Keratinocyte (primary cell): ENCODE measurements at regions not wholly inside any gene's neighbourhood (a gene's known extent, or its start where the extent isn't known, plus 50 kb on each side); places are given as distances from the start of the nearest gene placed in this dataset.

Source experiments
- DNase-seq: peaks from one replicate; pipeline ENCODE4 v3.0.0-alpha.2; 2011; ENCODE audit warnings: low read depth, missing footprints, low spot score
- FAIRE-seq: peaks from 2 replicates; lab custom pipeline; 2011; peaks lifted over from hg19 to GRCh38; lab: Jason Lieb, UNC
- H2AFZ ChIP-seq: 2 replicates; pipeline ENCODE4 v1.6.0; 2012; ENCODE audit warnings: low read length, control low read depth, inconsistent platforms; ENCODE audit not compliant: control insufficient read depth
- H3K27ac ChIP-seq: 2 replicates; pipeline ENCODE4 v1.5.1; 2011; ENCODE audit warnings: low read length; ENCODE audit not compliant: control insufficient read depth, insufficient read depth
- H3K27me3 ChIP-seq: 3 replicates; pipeline ENCODE4 v1.6.0; 2011; ENCODE audit warnings: low read length; ENCODE audit not compliant: control insufficient read depth, insufficient read depth; ENCODE audit errors: extremely low read depth
- H3K36me3 ChIP-seq, 2 experiments: 2 replicates in 1 of 2; 3 replicates in 1 of 2; pipeline ENCODE4 v1.5.1; 2011; ENCODE audit warnings: low read length in 2 of 2, mild to moderate bottlenecking in 1 of 2; ENCODE audit not compliant: control insufficient read depth in 2 of 2, insufficient read depth in 2 of 2; ENCODE audit errors: extremely low read depth in 1 of 2
- H3K4me1 ChIP-seq: 3 replicates; pipeline ENCODE4 v1.5.1; 2011; ENCODE audit warnings: low read length; ENCODE audit not compliant: control insufficient read depth, insufficient read depth; ENCODE audit errors: extremely low read depth
- H3K4me2 ChIP-seq: 3 replicates; pipeline ENCODE4 v1.6.0; 2011; ENCODE audit warnings: low read depth, low read length; ENCODE audit not compliant: control insufficient read depth, insufficient read depth; ENCODE audit errors: extremely low read depth
- H3K4me3 ChIP-seq, 3 experiments: fragments of 200-600 bp in 1 of 3; sonication (generic) in 1 of 3; 2 replicates in 2 of 3; 3 replicates in 1 of 3; pipeline ENCODE4 v1.5.1; 2011 to 2016; ENCODE audit warnings: low read length in 3 of 3, mild to moderate bottlenecking in 3 of 3, control low read depth in 2 of 3, inconsistent platforms in 1 of 3, low read depth in 1 of 3, mixed read lengths in 1 of 3, mixed run types in 1 of 3, moderate library complexity in 1 of 3; ENCODE audit not compliant: control insufficient read depth in 2 of 3, insufficient read depth in 2 of 3; ENCODE audit errors: extremely low read depth in 1 of 3
- H3K79me2 ChIP-seq: 2 replicates; pipeline ENCODE4 v1.6.0; 2012; ENCODE audit warnings: low read length; ENCODE audit not compliant: control insufficient read depth, insufficient read depth
- H3K9ac ChIP-seq: 3 replicates; pipeline ENCODE4 v1.6.0; 2011; ENCODE audit warnings: low read length; ENCODE audit not compliant: control insufficient read depth, insufficient read depth; ENCODE audit errors: extremely low read depth
- H3K9me1 ChIP-seq: 3 replicates; pipeline ENCODE4 v1.6.0; 2011; ENCODE audit warnings: low read length; ENCODE audit not compliant: control insufficient read depth, insufficient read depth; ENCODE audit errors: extremely low read depth
- H3K9me3 ChIP-seq: 2 replicates; pipeline ENCODE4 v1.5.1; 2012; ENCODE audit warnings: low read depth, low read length; ENCODE audit not compliant: control insufficient read depth
- H4K20me1 ChIP-seq: 3 replicates; pipeline ENCODE4 v1.6.0; 2011; ENCODE audit warnings: low read length; ENCODE audit not compliant: control insufficient read depth, insufficient read depth; ENCODE audit errors: extremely low read depth
- CTCF ChIP-seq, 3 experiments: IDR thresholded peaks in 1 of 3; conservative IDR thresholded peaks in 1 of 3; optimal IDR thresholded peaks in 1 of 3; 2 replicates in 2 of 3; 3 replicates in 1 of 3; pipeline versions ENCODE3 to v1.5.1; 2011; ENCODE audit warnings: low read length in 3 of 3, mild to moderate bottlenecking in 3 of 3, moderate library complexity in 2 of 3, control low read depth in 1 of 3, inconsistent platforms in 1 of 3; ENCODE audit not compliant: insufficient read depth in 2 of 3; ENCODE audit errors: extremely low read depth in 1 of 3
- EZH2 ChIP-seq: IDR thresholded peaks from one replicate; pipeline ENCODE4 v1.6.1; 2012; ENCODE audit warnings: inconsistent platforms, mild to moderate bottlenecking, low read length, moderate library complexity
- dilution Hi-C: fragments of 300-500 bp; cut with MboI; formaldehyde crosslinking; loops from one replicate; pipeline ENCODE4 v1.7.0; 2020; ENCODE audit warnings: low sequenced_read_pairs; ENCODE audit not compliant: extremely low pct_ligation_motif_present

DNA sequence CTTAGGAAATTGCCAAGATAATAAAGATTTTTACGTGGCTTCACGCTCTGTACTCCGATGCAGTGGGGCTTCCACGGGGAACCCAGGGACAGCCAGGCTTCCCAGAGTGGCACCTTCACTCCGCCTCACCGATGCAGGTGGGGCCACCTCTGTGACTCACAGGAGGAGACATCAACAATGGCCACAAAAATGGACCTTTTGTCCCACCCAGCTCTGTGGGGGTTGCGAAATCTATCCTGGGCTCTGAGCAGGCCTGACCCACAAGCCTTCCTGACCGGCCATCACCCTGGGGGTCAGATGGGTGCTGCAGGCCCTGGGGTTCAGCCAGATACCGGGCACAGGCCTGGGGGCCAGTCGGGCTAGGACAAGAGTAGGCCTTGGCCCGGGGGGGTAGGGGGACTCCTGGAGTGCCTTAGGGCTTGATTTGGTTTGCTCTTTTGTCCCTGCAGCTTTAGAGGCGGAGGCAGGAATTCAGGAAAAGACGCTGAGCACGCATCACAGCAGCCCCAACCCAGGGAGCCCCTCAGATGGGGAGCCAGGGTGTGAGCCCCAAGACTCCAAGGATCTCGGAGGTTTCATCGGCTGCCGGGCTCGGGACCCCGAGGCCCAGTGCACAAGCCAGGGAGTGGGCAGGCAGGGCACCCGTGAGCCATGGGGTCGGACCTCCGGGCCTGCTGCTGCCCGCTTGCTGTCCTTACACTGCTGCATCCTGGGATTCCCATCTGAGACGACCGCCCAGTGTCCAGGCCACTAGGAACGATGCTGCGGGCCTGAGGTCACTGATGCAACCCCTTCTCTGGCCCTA is 136.5 kb upstream of the NKX1-1 start:
- FAIRE-seq (no peak), DNase-seq (no peak)
- Histone ChIP-seq H2AFZ (no peak overlapping the region), H3K9me3 (no peaks in the 10 kb centered on the region), H3K27me3 (peaks cover 8% of the 10 kb centered on the region), H3K4me3 (no peak overlapping the region), H3K36me3 (no peaks in the 10 kb centered on the region), H3K4me2 (no peak overlapping the region), H3K9ac (no peak overlapping the region), H3K9me1 (no peaks in the 10 kb centered on the region), H3K4me1 (no peaks in the 10 kb centered on the region), H3K79me2 (no peaks in the 10 kb centered on the region), H4K20me1 (no peaks in the 10 kb centered on the region), H3K27ac (no peak overlapping the region)
- TF ChIP-seq EZH2, result no peak
- no peak for TF ChIP-seq CTCF (optimal IDR thresholded peaks at IDR 0.05 in 1 of 3, IDR thresholded peaks at IDR 0.05 in 1 of 3, conservative IDR thresholded peaks at IDR 0.05 in 1 of 3; ENCODE audit: extremely low read depth in 1 of 3, insufficient read depth in 2 of 3, low read length in 3 of 3)
- dilution Hi-C loops, result no loop called here

GRCh38 chr4:1542226-1542490 is 135.9 kb upstream of the NKX1-1 start:
- Histone ChIP-seq H3K9me3 (no peaks in the 10 kb centered on the region), H3K9ac (no peak overlapping the region), H3K27ac (no peak overlapping the region), H2AFZ (no peak overlapping the region), H3K9me1 (no peaks in the 10 kb centered on the region), H3K4me1 (no peaks in the 10 kb centered on the region), H3K4me3 (no peak overlapping the region), H3K4me2 (no peak overlapping the region), H4K20me1 (no peaks in the 10 kb centered on the region), H3K79me2 (no peaks in the 10 kb centered on the region), H3K27me3 (peaks cover 2% of the 10 kb centered on the region), H3K36me3 (no peaks in the 10 kb centered on the region)
- dilution Hi-C loops, result no loop called here
- no peak for TF ChIP-seq CTCF (optimal IDR thresholded peaks at IDR 0.05 in 1 of 3, IDR thresholded peaks at IDR 0.05 in 1 of 3, conservative IDR thresholded peaks at IDR 0.05 in 1 of 3; ENCODE audit: extremely low read depth in 1 of 3, insufficient read depth in 2 of 3, low read length in 3 of 3)
- TF ChIP-seq EZH2, result no peak
- DNase-seq (no peak), FAIRE-seq (no peak)
